GM10266 (cell line): ENCODE measurements at regions not wholly inside any gene's neighbourhood (a gene's known extent, or its start where the extent isn't known, plus 50 kb on each side); places are given as distances from the start of the nearest gene placed in this dataset.

ENCODE experiments used
- DNase-seq: peaks from one replicate; pipeline ENCODE4 v3.0.0; 2012; ENCODE audit errors: extremely low spot score
- CTCF ChIP-seq: IDR thresholded peaks from 2 replicates; pipeline ENCODE4 v1.5.1; 2012; ENCODE audit warnings: mild to moderate bottlenecking, low read depth; ENCODE audit not compliant: control insufficient read depth, insufficient read depth; ENCODE audit errors: missing control alignments

- TF ChIP-seq CTCF: no peak
- DNase-seq: no peak
Measured at GRCh38 chr11:22567759-22568158, 57.9 kb downstream of the FANCF start.

- no peak for DNase-seq
- no peak for TF ChIP-seq CTCF
Measured at GRCh38 chr11:22566293-22566692, 59.3 kb downstream of the FANCF start.

GRCh38 chr11:22561283-22561682 lies 64.3 kb downstream of the FANCF start:
- DNase-seq: no peak
- no peak for TF ChIP-seq CTCF

GRCh38 chr11:22559416-22559815 lies 66.2 kb downstream of the FANCF start:
- no peak for TF ChIP-seq CTCF
- DNase-seq: no peak

GRCh38 chr11:22558664-22559063 lies 67.0 kb downstream of the FANCF start:
- DNase-seq: no peak
- no peak for TF ChIP-seq CTCF

GRCh38 chr11:22556381-22556780 lies 69.2 kb downstream of the FANCF start:
- TF ChIP-seq CTCF: no peak
- no peak for DNase-seq

GRCh38 chr11:22555881-22556280 lies 69.7 kb downstream of the FANCF start:
- no peak for TF ChIP-seq CTCF
- DNase-seq: no peak
